NT2/D1 (cell line): ENCODE measurements at regions not wholly inside any gene's neighbourhood (a gene's known extent, or its start where the extent isn't known, plus 50 kb on each side); places are given as distances from the start of the nearest gene placed in this dataset.

Source experiments
- DNase-seq: peaks from one replicate; pipeline ENCODE4 v3.0.0-alpha.2; 2011; ENCODE audit warnings: low read depth, low spot score
- H3K27me3 ChIP-seq: 2 replicates; pipeline ENCODE4 v1.6.0; 2011; ENCODE audit warnings: mild to moderate bottlenecking; ENCODE audit not compliant: insufficient read length, insufficient read depth
- H3K36me3 ChIP-seq: 2 replicates; pipeline ENCODE4 v1.6.1; 2011; ENCODE audit warnings: mild to moderate bottlenecking, low read length, mixed read lengths; ENCODE audit not compliant: insufficient read depth, insufficient read length
- H3K4me1 ChIP-seq: 2 replicates; pipeline ENCODE4 v1.5.1; 2011; ENCODE audit not compliant: insufficient read depth, insufficient read length
- H3K4me3 ChIP-seq: 2 replicates; pipeline ENCODE4 v1.5.1; 2011; ENCODE audit warnings: low read depth; ENCODE audit not compliant: insufficient read length
- H3K9ac ChIP-seq: 2 replicates; pipeline ENCODE4 v1.6.0; 2011; ENCODE audit warnings: low read depth; ENCODE audit not compliant: insufficient read length
- H3K9me3 ChIP-seq: 2 replicates; pipeline ENCODE4 v1.5.1; 2011; ENCODE audit warnings: mild to moderate bottlenecking, low read length; ENCODE audit not compliant: insufficient read depth
- SUZ12 ChIP-seq: IDR thresholded peaks from 2 replicates; pipeline ENCODE4 v1.6.1; 2011; ENCODE audit not compliant: insufficient read length, insufficient read depth; ENCODE audit errors: extremely low read depth
- YY1 ChIP-seq: IDR thresholded peaks from 2 replicates; pipeline ENCODE4 v1.6.1; 2011; ENCODE audit not compliant: insufficient read length, insufficient read depth
- ZNF274 ChIP-seq: IDR thresholded peaks from 2 replicates; pipeline ENCODE4 v1.6.1; 2011; ENCODE audit warnings: mild to moderate bottlenecking, low read depth, low read length

DNA sequence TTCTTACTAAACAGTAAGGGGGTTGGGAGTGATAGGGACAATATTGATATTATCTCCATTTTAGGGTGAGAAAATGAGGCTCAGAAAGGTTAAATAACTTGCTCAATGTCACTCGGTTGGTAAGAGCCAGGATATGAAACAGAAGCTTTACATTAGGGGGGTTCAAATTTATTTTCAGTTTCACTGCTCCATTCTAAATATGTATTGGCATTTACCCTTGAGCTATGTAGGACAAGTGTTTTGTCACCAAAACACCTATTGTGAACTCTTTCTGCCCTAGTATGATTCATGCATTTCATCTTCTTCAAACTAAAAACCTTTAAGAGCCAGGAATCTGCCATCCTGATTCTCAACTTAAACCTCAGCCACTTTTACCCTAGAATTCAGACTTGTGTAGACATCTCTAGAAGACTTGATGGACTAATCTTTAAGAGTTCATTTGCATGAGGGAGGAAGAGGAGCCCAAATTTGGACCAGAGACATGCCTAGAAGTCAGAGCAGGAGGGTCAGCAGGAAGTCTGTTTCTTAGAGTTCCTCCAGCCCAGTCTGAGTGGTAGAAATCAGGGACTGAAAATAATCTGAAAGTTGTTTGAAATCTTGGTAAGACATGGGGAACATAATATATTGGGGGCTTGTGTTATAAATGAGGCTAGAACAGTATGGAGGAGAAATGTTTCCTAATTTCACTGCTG is 129.4 kb upstream of the ATP5MC3 start:
- Histone ChIP-seq H3K9me3 (no peaks in the 10 kb centered on the region), H3K36me3 (no peaks in the 10 kb centered on the region), H3K4me1 (no peaks in the 10 kb centered on the region), H3K4me3 (no peak overlapping the region), H3K9ac (no peak overlapping the region), H3K27me3 (no peaks in the 10 kb centered on the region)
- DNase-seq = no peak
- TF ChIP-seq YY1 = no peak

GRCh38 chr2:175309799-175310198 is 128.3 kb upstream of the ATP5MC3 start:
- no peak overlapping the region for H3K9ac ChIP-seq
- TF ChIP-seq SUZ12 (no peak), YY1 (no peak), ZNF274 (no peak)
- H3K4me1 ChIP-seq = no peaks in the 10 kb centered on the region
- H3K36me3 ChIP-seq = no peaks in the 10 kb centered on the region
- no peaks in the 10 kb centered on the region for H3K9me3 ChIP-seq
- H3K27me3 ChIP-seq = no peaks in the 10 kb centered on the region
- DNase-seq = peak; percentile 43
- H3K4me3 ChIP-seq = no peak overlapping the region

DNA sequence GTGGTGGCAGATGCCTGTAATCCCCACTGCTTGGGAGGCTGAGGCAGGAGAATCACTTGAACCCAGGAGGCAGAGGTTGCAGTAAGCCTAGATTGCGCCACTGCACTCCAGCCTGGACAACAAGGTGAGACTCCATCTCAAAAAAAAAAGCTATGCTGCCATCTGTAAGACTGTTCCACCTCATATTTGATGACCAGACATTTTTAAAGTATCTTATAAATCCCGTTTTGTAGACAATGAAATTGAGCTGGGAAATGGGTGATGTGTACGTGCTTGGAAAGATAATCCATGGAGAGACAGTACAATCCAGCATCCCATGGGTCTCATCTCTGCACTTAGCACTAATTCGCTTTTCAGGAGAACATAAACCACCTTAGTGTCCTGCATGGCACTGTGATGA is 126.5 kb upstream of the ATP5MC3 start:
- H3K4me1 ChIP-seq = no peaks in the 10 kb centered on the region
- TF ChIP-seq ZNF274 = no peak
- TF ChIP-seq YY1 = no peak
- TF ChIP-seq SUZ12 = no peak
- H3K4me3 ChIP-seq = no peak overlapping the region
- no peaks in the 10 kb centered on the region for H3K27me3 ChIP-seq
- H3K9me3 ChIP-seq = no peaks in the 10 kb centered on the region
- no peaks in the 10 kb centered on the region for H3K36me3 ChIP-seq
- DNase-seq = no peak
- H3K9ac ChIP-seq = no peak overlapping the region

DNA sequence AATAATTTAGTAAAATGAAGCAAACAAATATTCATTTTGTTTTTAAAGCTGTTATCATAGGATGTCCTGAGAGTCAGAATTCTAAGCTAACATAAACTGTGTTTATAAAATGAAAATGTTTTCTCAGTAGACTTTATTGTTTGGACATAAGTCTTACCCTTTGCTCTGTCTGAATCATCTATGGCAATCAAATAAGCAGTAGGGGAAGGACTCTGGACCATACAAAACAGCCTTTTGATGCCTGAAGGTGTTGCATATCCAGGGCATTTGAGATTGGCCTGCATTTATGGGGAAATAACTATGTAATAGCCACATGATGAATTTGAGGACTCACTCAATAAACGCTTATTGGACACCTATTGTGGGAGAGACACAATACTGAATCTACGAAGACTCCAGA is 123.0 kb upstream of the ATP5MC3 start:
- H3K27me3 ChIP-seq = no peaks in the 10 kb centered on the region
- no peak overlapping the region for H3K9ac ChIP-seq
- TF ChIP-seq YY1 = no peak
- no peak for TF ChIP-seq ZNF274
- no peak for TF ChIP-seq SUZ12
- no peaks in the 10 kb centered on the region for H3K9me3 ChIP-seq
- no peak overlapping the region for H3K4me3 ChIP-seq
- no peaks in the 10 kb centered on the region for H3K4me1 ChIP-seq
- no peak for DNase-seq
- H3K36me3 ChIP-seq = no peaks in the 10 kb centered on the region

- no peaks in the 10 kb centered on the region for H3K9me3 ChIP-seq
- no peaks in the 10 kb centered on the region for H3K36me3 ChIP-seq
- DNase-seq = no peak
- H3K9ac ChIP-seq = no peak overlapping the region
- no peak overlapping the region for H3K4me3 ChIP-seq
- TF ChIP-seq ZNF274 (no peak), YY1 (no peak), SUZ12 (no peak)
- H3K27me3 ChIP-seq = no peaks in the 10 kb centered on the region
- H3K4me1 ChIP-seq = peaks cover 4% of the 10 kb centered on the region
Measured at GRCh38 chr2:175293776-175294175, 112.3 kb upstream of the ATP5MC3 start.

GRCh38 chr2:175293195-175293594 is 111.7 kb upstream of the ATP5MC3 start:
- TF ChIP-seq YY1 (no peak), ZNF274 (no peak), SUZ12 (no peak)

DNA sequence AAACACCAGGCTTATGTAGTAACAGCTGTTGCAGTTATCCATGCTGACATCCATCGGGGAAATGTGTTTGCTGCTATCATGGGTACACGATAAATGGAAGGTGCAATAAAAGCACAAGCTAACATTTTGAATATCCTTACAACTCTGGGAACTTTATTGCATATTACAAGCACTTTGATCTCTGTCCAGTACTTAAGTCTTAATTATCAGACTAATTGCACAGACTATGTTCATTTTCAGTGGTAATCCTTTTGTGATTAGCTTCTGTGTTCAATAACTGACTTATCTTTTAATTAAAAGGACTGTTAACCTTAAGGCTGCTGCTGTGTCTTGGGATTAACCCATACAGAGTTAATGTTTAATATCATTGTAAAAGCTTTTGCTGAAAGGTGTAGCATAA is 101.4 kb upstream of the ATP5MC3 start:
- TF ChIP-seq ZNF274 (no peak), SUZ12 (no peak), YY1 (no peak)
- Histone ChIP-seq H3K36me3 (no peaks in the 10 kb centered on the region), H3K9me3 (no peaks in the 10 kb centered on the region), H3K27me3 (no peaks in the 10 kb centered on the region), H3K4me3 (no peak overlapping the region), H3K9ac (no peak overlapping the region), H3K4me1 (no peaks in the 10 kb centered on the region)
- DNase-seq = no peak

More at GRCh38 chr2:175293195-175293594, 111.7 kb upstream of the ATP5MC3 start:
- no peak for DNase-seq
- no peaks in the 10 kb centered on the region for H3K9me3 ChIP-seq
- no peak overlapping the region for H3K9ac ChIP-seq
- H3K4me1 ChIP-seq = peaks cover 4% of the 10 kb centered on the region
- H3K4me3 ChIP-seq = no peak overlapping the region
- H3K27me3 ChIP-seq = no peaks in the 10 kb centered on the region
- H3K36me3 ChIP-seq = no peaks in the 10 kb centered on the region

DNA sequence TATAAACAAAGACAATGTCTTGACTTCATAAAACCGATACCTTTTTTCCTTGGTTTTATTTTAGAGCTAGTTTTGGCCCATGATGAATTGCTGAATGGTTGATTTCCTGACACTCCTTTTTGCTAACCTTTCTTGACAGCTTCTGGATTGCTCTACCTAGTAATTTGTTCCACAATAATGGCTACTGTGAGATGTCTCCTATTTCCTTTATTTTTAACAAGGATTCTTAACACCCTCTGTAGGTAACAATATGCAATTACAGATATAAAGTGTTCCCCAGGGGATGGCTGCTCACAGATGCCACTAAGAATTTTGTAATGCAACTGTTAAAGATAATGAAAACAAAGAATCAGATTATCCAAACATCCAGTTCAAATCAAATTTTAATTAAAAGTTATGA is 100.8 kb upstream of the ATP5MC3 start:
- no peaks in the 10 kb centered on the region for H3K27me3 ChIP-seq
- DNase-seq = no peak
- no peaks in the 10 kb centered on the region for H3K4me1 ChIP-seq
- H3K36me3 ChIP-seq = no peaks in the 10 kb centered on the region
- H3K9ac ChIP-seq = no peak overlapping the region
- H3K4me3 ChIP-seq = no peak overlapping the region
- TF ChIP-seq SUZ12 (no peak), YY1 (no peak), ZNF274 (no peak)
- H3K9me3 ChIP-seq = no peaks in the 10 kb centered on the region
